Vagina (tissue), 2 donors: ENCODE measurements at regions not wholly inside any gene's neighbourhood (a gene's known extent, or its start where the extent isn't known, plus 50 kb on each side); places are given as distances from the start of the nearest gene placed in this dataset.
A peak's percentile ranks its signal among the peaks of the same experiment; 100 is the strongest.

ENCODE experiments used
- DNase-seq, 2 donors: peaks; one replicate each; pipeline ENCODE4 v3.0.0-alpha.2; 2017; ENCODE audit errors: extremely low spot score in 2 of 2
- H3K27ac ChIP-seq: fragments of 200-600 bp; sonication (generic); one replicate; pipeline ENCODE4 v1.5.1; 2019
- H3K27me3 ChIP-seq: fragments of 200-600 bp; sonication (generic); one replicate; pipeline ENCODE4 v1.5.1; 2019
- H3K36me3 ChIP-seq, 2 donors: fragments of 200-600 bp; sonication (generic); one replicate each; pipeline ENCODE4 v1.5.1; 2017 to 2019
- H3K4me1 ChIP-seq: fragments of 200-600 bp; sonication (generic); one replicate; pipeline ENCODE4 v1.5.1; 2019
- H3K4me3 ChIP-seq, 2 donors: fragments of 200-600 bp; sonication (generic); 1 replicate in 1 of 2; 2 replicates in 1 of 2; pipeline ENCODE4 v1.5.1; 2016 to 2019
- H3K9me3 ChIP-seq: fragments of 200-600 bp; sonication (generic); one replicate; pipeline ENCODE4 v1.5.1; 2019
- POLR2A ChIP-seq, 2 donors: fragments of 450-650 bp; IDR thresholded peaks; one replicate each; pipeline ENCODE4 v1.6.1; 2017; ENCODE audit warnings: antibody characterized with exemption in 2 of 2, mild to moderate bottlenecking in 2 of 2, moderate library complexity in 2 of 2
- POLR2AphosphoS5 ChIP-seq, 2 donors: sonication (generic); formaldehyde crosslinking; IDR thresholded peaks; one replicate each; pipeline ENCODE4 v1.9.0; 2017; ENCODE audit warnings: antibody characterized with exemption in 2 of 2, mild to moderate bottlenecking in 2 of 2, low read depth in 1 of 2; ENCODE audit not compliant: insufficient read depth in 1 of 2
- intact Hi-C: fragments of 100-400 bp; cut with DNase I; formaldehyde crosslinking; loops from one replicate; pipeline ENCODE4 v1.15.1; 2023
- TF ChIP-seq, protein P1 (sequence below), 3 experiments: fragments of 450-650 bp in 2 of 3; fragments of 200-600 bp in 1 of 3; sonication (generic) in 1 of 3; IDR thresholded peaks; one replicate each; pipeline ENCODE4 v1.5.1; 2017 to 2019; ENCODE audit warnings: antibody characterized with exemption in 3 of 3, mild to moderate bottlenecking in 2 of 3, moderate library complexity in 2 of 3

DNA sequence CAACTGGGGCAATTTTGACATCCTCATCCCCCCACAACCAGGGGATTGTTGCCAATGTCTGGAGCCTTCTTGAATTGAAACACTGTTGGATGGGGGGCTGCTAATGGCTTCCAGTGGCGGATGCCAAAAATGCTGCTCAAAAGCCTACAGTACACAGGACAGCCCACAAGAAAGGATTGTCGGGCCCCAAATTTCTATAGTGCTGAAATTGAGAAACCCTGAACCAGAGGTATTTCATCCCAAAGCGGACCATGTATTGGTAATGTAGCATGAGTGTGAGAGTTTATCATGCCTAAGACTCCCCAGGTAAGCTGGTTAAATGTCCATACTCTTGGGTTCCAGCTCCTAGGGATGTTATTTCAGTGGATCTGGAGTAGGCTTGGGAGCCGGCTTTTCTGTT is 544.0 kb downstream of the BCL11B start:
- Histone ChIP-seq H3K27ac (no peak overlapping the region), H3K4me3 (no peak overlapping the region), H3K4me1 (no peaks in the 10 kb centered on the region), H3K9me3 (no peaks in the 10 kb centered on the region), H3K36me3 (no peaks in the 10 kb centered on the region), H3K27me3 (no peaks in the 10 kb centered on the region)
- peak; percentile 9 to 20 for DNase-seq
- TF ChIP-seq POLR2A (IDR thresholded peaks at IDR 0.05) = no peak
- TF ChIP-seq POLR2AphosphoS5 (IDR thresholded peaks at IDR 0.05; ENCODE audit: insufficient read depth in 1 of 2, low read depth in 1 of 2) = no peak
- intact Hi-C loops = no loop called here

DNA sequence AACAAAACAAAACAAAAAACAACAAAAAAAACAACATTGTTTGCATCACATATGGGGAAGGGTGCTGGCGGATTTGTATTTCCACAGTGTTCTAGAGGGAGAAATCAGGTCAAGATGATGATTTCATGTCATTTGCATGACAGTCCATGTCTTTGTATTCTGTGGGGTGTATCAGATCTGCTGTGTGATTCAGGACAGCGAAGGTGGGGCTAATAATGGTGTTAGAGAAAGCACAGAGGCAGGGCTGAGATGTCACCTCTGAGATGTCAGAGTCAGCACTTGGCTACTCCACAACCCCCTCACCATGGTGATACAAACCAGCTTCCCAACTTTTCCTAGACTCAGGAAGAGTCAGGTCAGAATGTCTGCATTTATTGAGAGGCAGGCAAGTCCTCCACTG is 543.2 kb downstream of the BCL11B start:
- Histone ChIP-seq H3K4me3 (no peak overlapping the region), H3K27ac (no peak overlapping the region), H3K36me3 (no peaks in the 10 kb centered on the region), H3K27me3 (no peaks in the 10 kb centered on the region), H3K9me3 (no peaks in the 10 kb centered on the region), H3K4me1 (no peaks in the 10 kb centered on the region)
- intact Hi-C loops = no loop called here
- TF ChIP-seq POLR2AphosphoS5 (IDR thresholded peaks at IDR 0.05; ENCODE audit: insufficient read depth in 1 of 2, low read depth in 1 of 2) = no peak
- no peak for TF ChIP-seq POLR2A (IDR thresholded peaks at IDR 0.05)
- TF ChIP-seq, protein P1, sequence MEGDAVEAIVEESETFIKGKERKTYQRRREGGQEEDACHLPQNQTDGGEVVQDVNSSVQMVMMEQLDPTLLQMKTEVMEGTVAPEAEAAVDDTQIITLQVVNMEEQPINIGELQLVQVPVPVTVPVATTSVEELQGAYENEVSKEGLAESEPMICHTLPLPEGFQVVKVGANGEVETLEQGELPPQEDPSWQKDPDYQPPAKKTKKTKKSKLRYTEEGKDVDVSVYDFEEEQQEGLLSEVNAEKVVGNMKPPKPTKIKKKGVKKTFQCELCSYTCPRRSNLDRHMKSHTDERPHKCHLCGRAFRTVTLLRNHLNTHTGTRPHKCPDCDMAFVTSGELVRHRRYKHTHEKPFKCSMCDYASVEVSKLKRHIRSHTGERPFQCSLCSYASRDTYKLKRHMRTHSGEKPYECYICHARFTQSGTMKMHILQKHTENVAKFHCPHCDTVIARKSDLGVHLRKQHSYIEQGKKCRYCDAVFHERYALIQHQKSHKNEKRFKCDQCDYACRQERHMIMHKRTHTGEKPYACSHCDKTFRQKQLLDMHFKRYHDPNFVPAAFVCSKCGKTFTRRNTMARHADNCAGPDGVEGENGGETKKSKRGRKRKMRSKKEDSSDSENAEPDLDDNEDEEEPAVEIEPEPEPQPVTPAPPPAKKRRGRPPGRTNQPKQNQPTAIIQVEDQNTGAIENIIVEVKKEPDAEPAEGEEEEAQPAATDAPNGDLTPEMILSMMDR (IDR thresholded peaks at IDR 0.05) = no peak
- DNase-seq = no peak

DNA sequence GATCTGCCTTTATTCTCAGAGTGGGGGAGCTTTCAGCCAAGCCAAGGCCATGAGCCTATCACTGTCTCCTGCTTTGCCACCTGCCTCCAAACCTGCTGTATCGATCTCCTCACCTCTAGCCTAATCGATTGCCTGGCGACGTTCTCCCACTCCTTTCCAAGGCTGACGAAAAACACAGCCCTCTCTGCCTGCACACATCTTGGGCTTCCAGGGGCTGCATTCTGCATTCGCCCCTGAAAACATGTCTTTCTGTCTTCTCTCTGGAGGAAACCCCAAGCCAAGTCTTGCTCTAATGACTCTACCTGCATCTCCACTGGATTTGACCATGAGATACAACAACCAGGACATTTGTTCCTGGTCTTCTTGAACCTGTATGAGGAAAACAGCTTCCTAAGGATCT is 540.7 kb downstream of the BCL11B start:
- Histone ChIP-seq H3K4me1 (no peaks in the 10 kb centered on the region), H3K4me3 (no peak overlapping the region), H3K27ac (no peak overlapping the region), H3K27me3 (no peaks in the 10 kb centered on the region), H3K9me3 (no peaks in the 10 kb centered on the region), H3K36me3 (no peaks in the 10 kb centered on the region)
- TF ChIP-seq POLR2A (IDR thresholded peaks at IDR 0.05) (no peak), POLR2AphosphoS5 (IDR thresholded peaks at IDR 0.05; ENCODE audit: insufficient read depth in 1 of 2, low read depth in 1 of 2) (no peak)
- TF ChIP-seq, protein P1 (IDR thresholded peaks at IDR 0.05) = no peak
- DNase-seq = peak in 1 of 2 donors; percentile 42
- intact Hi-C loops = no loop called here

DNA sequence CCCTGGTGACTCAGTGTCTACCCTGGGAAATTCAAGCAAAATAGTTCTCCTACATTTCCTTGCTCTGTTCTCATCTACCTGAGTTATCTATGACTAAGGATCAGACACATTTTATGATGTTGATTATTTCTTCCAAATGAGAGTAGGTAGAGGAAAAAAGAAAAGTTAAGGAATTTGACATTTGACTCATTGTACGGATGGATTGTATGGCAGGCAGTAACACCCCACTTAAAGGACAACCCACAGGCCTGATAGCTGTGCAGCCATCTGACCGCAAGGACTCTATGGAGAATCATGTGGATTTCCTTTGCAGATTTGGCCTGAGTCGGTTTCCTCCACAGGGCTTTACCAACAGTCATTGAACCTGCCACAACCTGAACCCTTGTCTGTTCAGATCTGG is 540.3 kb downstream of the BCL11B start:
- no peaks in the 10 kb centered on the region for H3K27me3 ChIP-seq
- peak in 1 of 2 donors; percentile 37 for DNase-seq
- H3K4me1 ChIP-seq = no peaks in the 10 kb centered on the region
- no peak overlapping the region for H3K27ac ChIP-seq
- intact Hi-C loops = no loop called here
- no peak for TF ChIP-seq POLR2AphosphoS5 (IDR thresholded peaks at IDR 0.05; ENCODE audit: insufficient read depth in 1 of 2, low read depth in 1 of 2)
- TF ChIP-seq, protein P1 (IDR thresholded peaks at IDR 0.05) = no peak
- no peak for TF ChIP-seq POLR2A (IDR thresholded peaks at IDR 0.05)
- no peak overlapping the region for H3K4me3 ChIP-seq
- H3K9me3 ChIP-seq = no peaks in the 10 kb centered on the region
- no peaks in the 10 kb centered on the region for H3K36me3 ChIP-seq

DNA sequence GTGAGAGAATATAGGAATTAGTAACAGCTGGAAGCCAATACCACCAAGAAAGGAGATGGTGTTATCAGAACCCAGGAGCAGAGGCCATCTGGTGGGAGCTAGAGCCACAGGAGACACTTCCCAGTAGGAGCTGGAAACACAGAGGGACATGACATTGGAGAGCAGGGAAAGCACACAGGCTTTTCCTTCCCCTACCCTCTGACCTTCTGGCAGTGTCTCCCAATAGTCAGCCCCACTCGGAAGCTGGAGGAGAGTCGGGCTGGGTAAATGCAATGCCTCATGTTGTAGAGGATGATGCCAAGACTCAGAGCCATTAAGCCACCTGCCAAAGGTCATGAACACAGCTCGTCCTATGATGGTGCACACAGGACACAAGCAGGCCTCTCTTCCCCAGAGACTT is 538.5 kb downstream of the BCL11B start:
- TF ChIP-seq POLR2AphosphoS5 (IDR thresholded peaks at IDR 0.05; ENCODE audit: insufficient read depth in 1 of 2, low read depth in 1 of 2) = no peak
- TF ChIP-seq, protein P1 (IDR thresholded peaks at IDR 0.05) = no peak
- TF ChIP-seq POLR2A (IDR thresholded peaks at IDR 0.05) = no peak
- Histone ChIP-seq H3K27me3 (no peaks in the 10 kb centered on the region), H3K4me1 (no peaks in the 10 kb centered on the region), H3K4me3 (no peak overlapping the region), H3K27ac (no peak overlapping the region), H3K9me3 (no peaks in the 10 kb centered on the region), H3K36me3 (no peaks in the 10 kb centered on the region)
- peak in 1 of 2 donors; percentile 52 for DNase-seq
- intact Hi-C loops = no loop called here
